NCI-H774 (cell line): ENCODE measurements at regions not wholly inside any gene's neighbourhood (a gene's known extent, or its start where the extent isn't known, plus 50 kb on each side); places are given as distances from the start of the nearest gene placed in this dataset.
"Not testable (repeated sequence)": the region's sequence is repeated elsewhere in the genome, so short reads cannot be mapped to it uniquely, and the experiment has no call there.

Experiments
- DNase-seq: peaks from one replicate; lab custom pipeline; 2025; lab: John Stamatoyannopoulos, UW

GRCh38 chrX:104376937-104377336 is 122.2 kb upstream of the ESX1 start:
- no peak for DNase-seq

GRCh38 chrX:104372547-104372946 is 117.8 kb upstream of the ESX1 start:
- DNase-seq: no peak

DNA sequence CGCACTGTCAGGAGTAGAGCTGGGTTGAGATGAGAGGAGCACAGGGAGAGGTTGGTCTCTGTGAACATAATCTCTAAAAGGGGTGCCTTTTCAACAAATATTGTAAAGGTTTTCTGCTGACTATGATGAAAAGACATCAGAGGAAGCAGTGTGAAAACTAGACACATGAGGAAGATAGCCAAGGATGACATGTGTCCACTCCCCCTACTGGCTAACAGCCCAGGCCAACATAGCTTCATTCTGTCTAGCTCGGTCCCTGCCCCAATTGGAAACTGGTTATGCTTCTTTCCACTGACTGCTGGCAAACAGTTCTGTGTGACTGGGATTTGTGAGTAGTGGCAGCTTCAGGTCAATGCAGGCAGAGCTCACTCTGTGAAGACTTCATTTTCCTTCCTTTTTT is 115.4 kb upstream of the ESX1 start:
- no peak for DNase-seq

GRCh38 chrX:104360774-104361173 is 106.0 kb upstream of the ESX1 start:
- not testable (repeated sequence) for DNase-seq

DNA sequence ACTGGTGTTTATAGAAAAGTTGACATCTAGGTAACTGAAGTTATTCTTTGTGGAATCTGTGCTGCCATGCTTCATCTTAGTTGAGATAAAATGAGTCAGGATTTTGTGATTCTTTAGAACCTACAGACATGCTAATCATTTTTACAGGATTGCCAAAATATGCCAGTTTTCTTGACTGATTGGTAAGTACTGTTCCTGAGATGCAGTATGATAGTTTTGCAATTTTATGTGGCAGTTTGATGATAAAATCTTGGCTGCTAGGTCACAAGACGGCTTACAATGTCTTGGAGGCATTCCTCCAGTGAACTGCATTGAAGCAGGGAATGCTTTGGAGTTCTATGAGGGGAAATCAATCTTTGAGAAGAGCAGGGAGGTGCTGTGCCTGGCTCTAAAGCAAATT is 104.4 kb upstream of the ESX1 start:
- DNase-seq: no peak

DNA sequence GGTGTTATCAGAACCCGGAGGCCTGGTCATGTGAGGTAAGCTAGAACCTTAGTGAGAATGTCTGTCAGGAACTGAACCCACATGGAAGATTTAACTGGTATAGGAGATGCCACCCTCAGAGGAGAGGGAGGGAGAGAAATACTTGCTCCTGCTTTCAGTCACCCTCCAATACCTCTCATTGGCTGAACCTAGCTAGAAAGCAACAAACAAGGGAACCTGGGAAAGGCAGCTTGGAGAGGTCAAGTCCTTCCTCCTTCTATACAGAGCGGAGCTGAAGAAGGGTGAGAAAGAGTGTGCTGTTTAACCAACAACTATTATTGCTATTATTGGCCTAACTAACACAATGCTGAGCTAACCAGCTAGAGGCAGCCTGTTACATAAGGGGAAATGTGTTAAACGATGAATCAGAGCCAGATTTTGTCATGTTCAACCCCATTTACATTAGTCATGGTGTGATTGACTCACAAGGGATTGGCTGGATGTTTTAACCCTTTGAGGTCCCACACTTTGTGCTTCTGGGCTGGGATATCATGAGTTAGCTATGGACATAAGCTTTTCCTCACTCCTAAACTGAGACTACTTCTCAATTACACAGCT is 96.5 kb upstream of the ESX1 start:
- no peak for DNase-seq

DNA sequence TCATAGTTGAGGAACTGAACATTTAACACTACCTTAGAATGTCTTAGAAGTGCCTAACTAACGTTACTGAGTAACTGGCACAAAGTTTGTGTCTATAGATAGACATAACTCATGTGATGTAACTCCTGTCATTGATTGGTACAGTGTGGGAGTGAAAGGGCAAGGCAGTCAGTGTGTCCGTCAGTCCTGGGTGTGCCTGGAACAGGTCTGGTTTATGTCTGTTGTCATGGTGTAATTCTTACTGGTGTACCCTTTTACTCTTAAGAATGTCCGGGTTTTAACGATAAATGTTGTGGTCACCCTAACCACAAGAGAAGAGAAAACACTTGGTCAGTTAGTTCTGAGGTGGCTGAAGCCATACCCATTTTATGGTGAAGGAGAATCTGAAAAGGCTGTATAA is 93.1 kb upstream of the ESX1 start:
- DNase-seq: no peak

DNA sequence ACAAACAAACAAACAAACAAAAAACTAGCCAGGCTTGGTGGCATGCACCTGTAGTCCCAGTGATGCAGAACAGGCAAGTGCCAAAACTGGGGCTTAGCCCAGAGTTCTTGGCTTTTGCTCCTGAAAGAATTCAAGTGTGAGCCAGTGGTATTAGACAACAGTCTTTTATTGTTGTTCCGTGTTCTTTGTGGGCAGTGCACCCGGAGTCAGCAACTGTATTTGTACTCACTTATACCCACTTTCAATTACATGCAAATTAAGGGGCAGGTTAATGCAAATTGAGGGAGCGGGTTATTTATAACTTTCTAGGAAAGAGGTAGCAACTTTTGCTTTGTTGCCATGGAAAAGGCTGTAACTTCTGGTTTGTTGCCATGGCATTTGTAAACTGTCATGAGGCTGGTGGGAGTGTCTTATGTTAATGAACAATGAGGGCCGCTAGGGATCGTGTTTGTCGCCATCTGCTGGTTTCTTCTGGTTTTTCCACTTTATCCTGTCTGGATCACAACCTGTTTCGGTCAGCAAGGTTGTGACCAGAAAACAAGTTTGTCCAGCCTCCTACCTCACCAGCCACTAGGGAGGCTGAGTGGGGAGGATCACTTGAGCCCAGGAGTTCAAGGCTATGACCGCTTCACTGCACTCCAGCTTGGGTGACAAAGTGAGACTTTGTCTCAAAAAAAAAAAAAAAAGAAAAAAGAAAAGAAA is 88.8 kb upstream of the ESX1 start:
- no peak for DNase-seq

- DNase-seq: no peak
These were observed 87.3 kb upstream of the ESX1 start for GRCh38 chrX:104342065-104342464.

- no peak for DNase-seq
These were observed 81.0 kb upstream of the ESX1 start for GRCh38 chrX:104335756-104336155.

- DNase-seq: no peak
These were observed 80.2 kb upstream of the ESX1 start for GRCh38 chrX:104334971-104335370.

DNA sequence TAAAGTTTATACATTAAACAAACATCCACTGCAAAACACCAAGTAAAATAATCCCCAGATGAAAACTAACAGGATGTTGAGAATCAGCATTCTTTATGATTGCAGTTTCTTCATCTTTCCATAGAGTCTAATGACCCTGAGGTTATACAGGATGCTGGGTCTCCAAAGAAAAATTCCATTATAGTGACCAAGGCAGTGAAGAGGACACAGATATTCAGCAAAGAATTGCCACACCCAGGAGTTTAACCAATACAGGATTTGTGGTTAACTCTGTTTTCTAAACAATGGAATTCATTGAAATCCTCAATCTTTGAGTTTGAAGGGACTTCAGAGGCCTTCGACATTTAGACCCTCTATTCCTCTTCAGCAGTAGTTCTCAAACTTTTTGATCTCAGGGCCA is 76.2 kb upstream of the ESX1 start:
- no peak for DNase-seq

GRCh38 chrX:104329731-104330130 is 75.0 kb upstream of the ESX1 start:
- no peak for DNase-seq

DNA sequence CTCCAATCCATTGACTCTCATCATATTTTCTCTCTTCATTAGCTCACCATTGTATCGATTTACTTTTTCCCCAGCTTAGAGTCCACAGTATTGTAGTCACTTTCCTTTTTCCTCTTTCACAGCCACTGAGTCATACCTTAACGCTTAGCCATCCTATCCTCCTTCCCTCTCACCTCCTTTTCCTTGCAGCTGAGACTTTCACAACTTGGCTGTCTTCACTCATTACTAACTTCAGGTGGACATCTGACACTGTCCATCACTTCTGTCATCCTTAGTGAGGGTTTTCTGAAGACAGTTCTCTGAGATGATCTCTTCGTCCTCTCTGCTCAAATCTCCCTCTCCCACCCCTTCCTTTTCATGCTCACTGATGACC is 70.5 kb upstream of the ESX1 start:
- DNase-seq: no peak

- DNase-seq: no peak
These were observed 69.9 kb upstream of the ESX1 start for GRCh38 chrX:104324461-104325212.

GRCh38 chrX:104319346-104319745 is 64.6 kb upstream of the ESX1 start:
- DNase-seq: no peak

GRCh38 chrX:104318330-104319009 is 63.7 kb upstream of the ESX1 start:
- no peak for DNase-seq

- no peak for DNase-seq
These were observed 62.0 kb upstream of the ESX1 start for GRCh38 chrX:104316739-104317138.

- DNase-seq: no peak
These were observed 60.8 kb upstream of the ESX1 start for GRCh38 chrX:104315555-104315954.

DNA sequence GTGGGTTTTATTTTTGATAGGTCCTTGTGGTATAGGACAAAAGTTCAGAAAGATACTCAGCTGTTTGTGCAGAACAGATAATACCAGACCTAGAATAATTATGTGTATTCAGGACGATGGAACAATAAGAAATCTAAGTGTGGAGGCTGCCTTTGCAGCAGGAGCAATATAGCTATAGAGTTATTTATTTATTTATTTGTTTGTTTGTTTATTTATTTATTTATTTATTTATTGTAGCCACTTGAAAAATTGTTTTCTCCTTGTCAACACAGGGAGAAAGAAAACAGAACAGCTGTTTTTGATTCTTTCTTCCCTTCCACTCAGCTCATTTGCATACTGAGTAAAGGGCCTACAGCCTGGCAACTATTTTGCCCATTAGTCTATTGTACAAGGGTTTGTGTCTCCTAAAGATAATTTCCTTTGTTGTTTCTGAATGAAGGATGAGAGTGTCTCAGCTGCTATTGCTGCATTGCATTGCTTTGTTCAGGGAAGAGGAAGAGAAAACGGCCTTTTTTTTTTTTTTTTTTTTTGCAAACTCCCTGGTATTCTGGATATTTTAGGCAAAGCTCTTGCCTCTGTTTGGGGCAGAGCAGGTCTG is 56.0 kb upstream of the ESX1 start:
- DNase-seq: no peak

GRCh38 chrX:104310090-104310489 is 55.4 kb upstream of the ESX1 start:
- no peak for DNase-seq

DNA sequence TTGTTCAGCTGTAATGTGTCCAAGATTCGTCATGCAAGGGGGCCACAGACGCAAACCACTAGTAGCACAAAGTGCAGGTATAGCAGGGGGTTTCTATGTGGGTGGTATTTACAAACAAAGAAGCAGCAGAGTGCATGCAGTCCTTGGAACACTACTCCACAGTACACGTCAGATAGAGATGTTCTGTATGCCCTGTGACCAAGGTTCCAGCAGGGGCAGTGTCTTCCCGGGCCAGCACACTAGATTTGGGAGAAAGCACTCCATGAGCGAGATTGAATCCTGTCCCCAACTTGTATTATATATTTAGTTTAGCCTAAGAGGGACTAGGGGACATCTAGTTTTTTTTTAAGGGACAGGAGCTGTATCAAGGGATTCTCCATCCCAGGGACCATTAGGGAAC is 54.4 kb upstream of the ESX1 start:
- no peak for DNase-seq
